ENCODE measurements at regions not wholly inside any gene's neighbourhood (a gene's known extent, or its start where the extent isn't known, plus 50 kb on each side); places are given as distances from the start of the nearest gene placed in this dataset.

- DNase-seq = no peak
- no peak overlapping the region for H3K4me3 Mint-ChIP-seq (ENCODE audit: unreplicated experiment)
- H3K27me3 Mint-ChIP-seq (ENCODE audit: insufficient read depth, unreplicated experiment) = peaks cover 6% of the 10 kb centered on the region
- no TSS peak for BruUV-seq (replicated peaks)
- Histone ChIP-seq H3K27me3 (replicated peaks; ENCODE audit: control insufficient read depth, insufficient read depth, low read length) (no peaks in the 10 kb centered on the region), H3K36me3 (ENCODE audit: control insufficient read depth, insufficient read depth, low read length) (no peaks in the 10 kb centered on the region), H3K4me3 (ENCODE audit: low read depth, low read length) (no peak overlapping the region), H3K4me1 (no peaks in the 10 kb centered on the region), H3K9me3 (no peaks in the 10 kb centered on the region)
- TF ChIP-seq CTCF (IDR thresholded peaks at IDR 0.05; ENCODE audit: insufficient read depth in 1 of 2, low read depth in 1 of 2, low read length in 1 of 2, severe bottlenecking in 1 of 2, unreplicated experiment in 1 of 2) = no peak
- no peaks in the 10 kb centered on the region for H3K9me3 Mint-ChIP-seq (ENCODE audit: unreplicated experiment)
- H3K4me1 Mint-ChIP-seq (ENCODE audit: low read depth, unreplicated experiment) = no peaks in the 10 kb centered on the region
- CTCF ChIA-PET = no interaction called here
- POLR2A ChIA-PET = no interaction called here
- no peaks in the 10 kb centered on the region for H3K36me3 Mint-ChIP-seq (ENCODE audit: insufficient read depth, unreplicated experiment)
- intact Hi-C loops (cut with micrococcal nuclease; ENCODE audit: unreplicated experiment) = no loop called here
- H3K27ac Mint-ChIP-seq (ENCODE audit: unreplicated experiment) = no peak overlapping the region
Measured at GRCh38 chr20:55365745-55366144, 639.6 kb downstream of the CBLN4 start.

GRCh38 chr20:55360895-55361294, 644.4 kb downstream of the CBLN4 start:
- TF ChIP-seq CTCF (IDR thresholded peaks at IDR 0.05; ENCODE audit: insufficient read depth in 1 of 2, low read depth in 1 of 2, low read length in 1 of 2, severe bottlenecking in 1 of 2, unreplicated experiment in 1 of 2) = no peak
- Mint-ChIP-seq H3K4me1 (ENCODE audit: low read depth, unreplicated experiment) (no peaks in the 10 kb centered on the region), H3K36me3 (ENCODE audit: insufficient read depth, unreplicated experiment) (no peaks in the 10 kb centered on the region), H3K27me3 (ENCODE audit: insufficient read depth, unreplicated experiment) (peaks cover 7% of the 10 kb centered on the region), H3K9me3 (ENCODE audit: unreplicated experiment) (no peaks in the 10 kb centered on the region), H3K4me3 (ENCODE audit: unreplicated experiment) (no peak overlapping the region), H3K27ac (ENCODE audit: unreplicated experiment) (no peak overlapping the region)
- Histone ChIP-seq H3K36me3 (ENCODE audit: control insufficient read depth, insufficient read depth, low read length) (no peaks in the 10 kb centered on the region), H3K4me1 (no peaks in the 10 kb centered on the region), H3K4me3 (ENCODE audit: low read depth, low read length) (no peak overlapping the region), H3K9me3 (no peaks in the 10 kb centered on the region), H3K27me3 (replicated peaks; ENCODE audit: control insufficient read depth, insufficient read depth, low read length) (no peaks in the 10 kb centered on the region)
- no peak for DNase-seq
- no TSS peak for BruUV-seq (replicated peaks)
- intact Hi-C loops (cut with micrococcal nuclease; ENCODE audit: unreplicated experiment) = no loop called here
- ChIA-PET CTCF (no interaction called here), POLR2A (no interaction called here)

GRCh38 chr20:55354720-55355119, 650.6 kb downstream of the CBLN4 start:
- intact Hi-C loops (cut with micrococcal nuclease; ENCODE audit: unreplicated experiment) = loop anchor here (1.0 kb wide), 2 partner anchors 297 to 374 kb away; no protein-coding TSS in a partner anchor
- POLR2A ChIA-PET = no interaction called here
- H3K9me3 ChIP-seq = no peaks in the 10 kb centered on the region

More at GRCh38 chr20:55354720-55355119, 650.6 kb downstream of the CBLN4 start:
- TF ChIP-seq CTCF (IDR thresholded peaks at IDR 0.05; ENCODE audit: insufficient read depth in 1 of 2, low read depth in 1 of 2, low read length in 1 of 2, severe bottlenecking in 1 of 2, unreplicated experiment in 1 of 2) = peak in 1 of 2 experiments; percentile 16
- no TSS peak for BruUV-seq (replicated peaks)
- peak; percentile 70 to 79 for DNase-seq
- Histone ChIP-seq H3K36me3 (ENCODE audit: control insufficient read depth, insufficient read depth, low read length) (no peaks in the 10 kb centered on the region), H3K4me1 (no peaks in the 10 kb centered on the region), H3K4me3 (ENCODE audit: low read depth, low read length) (no peak overlapping the region), H3K27me3 (replicated peaks; ENCODE audit: control insufficient read depth, insufficient read depth, low read length) (no peaks in the 10 kb centered on the region)
- Mint-ChIP-seq H3K4me3 (ENCODE audit: unreplicated experiment) (no peak overlapping the region), H3K27me3 (ENCODE audit: insufficient read depth, unreplicated experiment) (no peaks in the 10 kb centered on the region), H3K27ac (ENCODE audit: unreplicated experiment) (no peak overlapping the region), H3K9me3 (ENCODE audit: unreplicated experiment) (no peaks in the 10 kb centered on the region), H3K36me3 (ENCODE audit: insufficient read depth, unreplicated experiment) (no peaks in the 10 kb centered on the region), H3K4me1 (ENCODE audit: low read depth, unreplicated experiment) (peaks cover 6% of the 10 kb centered on the region)
- CTCF ChIA-PET = interaction anchor here (0.5 to 1.1 kb wide), 3 partner anchors 23 to 374 kb away, joined by 4 to 5 read pairs (median 4); no protein-coding TSS in a partner anchor

Measured in Caco-2 (cell line).